Upper lobe of left lung (tissue), 4 donors: ENCODE measurements at regions not wholly inside any gene's neighbourhood (a gene's known extent, or its start where the extent isn't known, plus 50 kb on each side); places are given as distances from the start of the nearest gene placed in this dataset.

Experiments
- POLR2AphosphoS5 ChIP-seq, 2 donors: sonication (generic); formaldehyde crosslinking; IDR thresholded peaks; one replicate each; pipeline ENCODE4 v1.5.1; 2017; ENCODE audit warnings: antibody characterized with exemption in 2 of 2
- TF ChIP-seq, protein P1 (sequence below), 6 experiments: fragments of 450-650 bp in 4 of 6; fragments of 200-600 bp in 2 of 6; sonication (generic) in 2 of 6; IDR thresholded peaks; one replicate each; pipeline ENCODE4 v1.5.1; 2016 to 2019; ENCODE audit warnings: antibody characterized with exemption in 6 of 6

DNA sequence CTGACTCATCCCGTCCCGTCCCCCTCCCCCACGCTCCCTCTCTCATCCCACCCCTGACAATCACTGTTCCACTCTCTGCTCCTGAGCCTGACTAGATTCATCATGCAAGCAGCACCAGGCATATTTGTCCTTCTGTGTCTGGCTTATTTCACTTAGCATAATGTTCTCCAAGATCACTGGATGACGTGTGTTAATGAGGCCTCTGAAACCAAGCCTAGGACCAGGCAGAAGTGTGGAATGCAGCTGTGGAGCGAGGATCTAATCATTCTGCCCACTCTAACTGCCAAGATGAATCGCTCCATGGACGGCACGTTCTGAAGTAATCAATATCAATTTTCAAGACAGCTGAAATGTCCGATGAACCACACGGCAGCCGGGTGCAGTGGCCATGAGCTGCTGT, 122.4 kb upstream of the ZNF236 start:
- no peak for TF ChIP-seq POLR2AphosphoS5 (IDR thresholded peaks at IDR 0.05)
- TF ChIP-seq, protein P1, sequence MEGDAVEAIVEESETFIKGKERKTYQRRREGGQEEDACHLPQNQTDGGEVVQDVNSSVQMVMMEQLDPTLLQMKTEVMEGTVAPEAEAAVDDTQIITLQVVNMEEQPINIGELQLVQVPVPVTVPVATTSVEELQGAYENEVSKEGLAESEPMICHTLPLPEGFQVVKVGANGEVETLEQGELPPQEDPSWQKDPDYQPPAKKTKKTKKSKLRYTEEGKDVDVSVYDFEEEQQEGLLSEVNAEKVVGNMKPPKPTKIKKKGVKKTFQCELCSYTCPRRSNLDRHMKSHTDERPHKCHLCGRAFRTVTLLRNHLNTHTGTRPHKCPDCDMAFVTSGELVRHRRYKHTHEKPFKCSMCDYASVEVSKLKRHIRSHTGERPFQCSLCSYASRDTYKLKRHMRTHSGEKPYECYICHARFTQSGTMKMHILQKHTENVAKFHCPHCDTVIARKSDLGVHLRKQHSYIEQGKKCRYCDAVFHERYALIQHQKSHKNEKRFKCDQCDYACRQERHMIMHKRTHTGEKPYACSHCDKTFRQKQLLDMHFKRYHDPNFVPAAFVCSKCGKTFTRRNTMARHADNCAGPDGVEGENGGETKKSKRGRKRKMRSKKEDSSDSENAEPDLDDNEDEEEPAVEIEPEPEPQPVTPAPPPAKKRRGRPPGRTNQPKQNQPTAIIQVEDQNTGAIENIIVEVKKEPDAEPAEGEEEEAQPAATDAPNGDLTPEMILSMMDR (IDR thresholded peaks at IDR 0.05): no peak
